ENCODE measurements at regions not wholly inside any gene's neighbourhood (a gene's known extent, or its start where the extent isn't known, plus 50 kb on each side); places are given as distances from the start of the nearest gene placed in this dataset.

DNA sequence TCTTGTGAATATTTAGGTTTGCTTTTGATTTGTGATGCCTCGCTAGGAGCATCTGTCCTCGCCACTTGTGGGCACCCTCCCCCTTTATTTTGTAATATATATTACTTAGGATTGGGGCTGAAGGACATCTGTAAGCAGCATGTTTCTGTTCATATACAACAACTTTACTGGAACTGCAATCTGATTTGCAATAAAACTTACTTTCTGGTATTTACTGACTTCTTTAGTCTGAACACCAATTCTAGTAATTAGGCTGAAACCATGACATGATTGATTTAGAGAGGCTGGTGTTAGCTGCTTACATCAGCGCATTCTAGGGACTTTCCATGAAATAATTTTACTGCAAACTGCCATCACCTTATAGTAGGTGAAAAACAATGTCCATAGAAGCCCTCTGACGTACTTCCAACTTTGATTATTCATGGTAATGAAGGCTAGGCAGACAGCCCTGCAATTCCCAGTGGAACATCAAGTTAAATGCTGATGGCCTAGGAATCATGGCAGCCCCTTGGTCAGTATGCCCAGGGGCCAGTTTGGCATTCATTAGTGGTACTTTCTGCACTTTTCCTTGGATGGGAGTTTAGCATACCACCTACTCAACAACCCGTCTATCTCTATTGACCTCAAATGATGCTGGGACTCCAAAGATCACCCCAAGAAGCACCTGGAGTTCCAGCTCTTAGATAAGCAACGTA lies 132.9 kb upstream of the MCHR2 start:
- Histone ChIP-seq H3K27ac (no peak overlapping the region), H3K36me3 (no peaks in the 10 kb centered on the region), H3K4me3 (ENCODE audit: low read depth, low read length) (no peak overlapping the region), H3K27me3 (ENCODE audit: insufficient read depth, low read depth, severe bottlenecking) (no peaks in the 10 kb centered on the region), H3K9me3 (ENCODE audit: severe bottlenecking) (no peaks in the 10 kb centered on the region)
- TF ChIP-seq, protein P1, sequence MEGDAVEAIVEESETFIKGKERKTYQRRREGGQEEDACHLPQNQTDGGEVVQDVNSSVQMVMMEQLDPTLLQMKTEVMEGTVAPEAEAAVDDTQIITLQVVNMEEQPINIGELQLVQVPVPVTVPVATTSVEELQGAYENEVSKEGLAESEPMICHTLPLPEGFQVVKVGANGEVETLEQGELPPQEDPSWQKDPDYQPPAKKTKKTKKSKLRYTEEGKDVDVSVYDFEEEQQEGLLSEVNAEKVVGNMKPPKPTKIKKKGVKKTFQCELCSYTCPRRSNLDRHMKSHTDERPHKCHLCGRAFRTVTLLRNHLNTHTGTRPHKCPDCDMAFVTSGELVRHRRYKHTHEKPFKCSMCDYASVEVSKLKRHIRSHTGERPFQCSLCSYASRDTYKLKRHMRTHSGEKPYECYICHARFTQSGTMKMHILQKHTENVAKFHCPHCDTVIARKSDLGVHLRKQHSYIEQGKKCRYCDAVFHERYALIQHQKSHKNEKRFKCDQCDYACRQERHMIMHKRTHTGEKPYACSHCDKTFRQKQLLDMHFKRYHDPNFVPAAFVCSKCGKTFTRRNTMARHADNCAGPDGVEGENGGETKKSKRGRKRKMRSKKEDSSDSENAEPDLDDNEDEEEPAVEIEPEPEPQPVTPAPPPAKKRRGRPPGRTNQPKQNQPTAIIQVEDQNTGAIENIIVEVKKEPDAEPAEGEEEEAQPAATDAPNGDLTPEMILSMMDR (IDR thresholded peaks at IDR 0.05; ENCODE audit: low read depth, low read length): no peak
- no peak for DNase-seq

DNA sequence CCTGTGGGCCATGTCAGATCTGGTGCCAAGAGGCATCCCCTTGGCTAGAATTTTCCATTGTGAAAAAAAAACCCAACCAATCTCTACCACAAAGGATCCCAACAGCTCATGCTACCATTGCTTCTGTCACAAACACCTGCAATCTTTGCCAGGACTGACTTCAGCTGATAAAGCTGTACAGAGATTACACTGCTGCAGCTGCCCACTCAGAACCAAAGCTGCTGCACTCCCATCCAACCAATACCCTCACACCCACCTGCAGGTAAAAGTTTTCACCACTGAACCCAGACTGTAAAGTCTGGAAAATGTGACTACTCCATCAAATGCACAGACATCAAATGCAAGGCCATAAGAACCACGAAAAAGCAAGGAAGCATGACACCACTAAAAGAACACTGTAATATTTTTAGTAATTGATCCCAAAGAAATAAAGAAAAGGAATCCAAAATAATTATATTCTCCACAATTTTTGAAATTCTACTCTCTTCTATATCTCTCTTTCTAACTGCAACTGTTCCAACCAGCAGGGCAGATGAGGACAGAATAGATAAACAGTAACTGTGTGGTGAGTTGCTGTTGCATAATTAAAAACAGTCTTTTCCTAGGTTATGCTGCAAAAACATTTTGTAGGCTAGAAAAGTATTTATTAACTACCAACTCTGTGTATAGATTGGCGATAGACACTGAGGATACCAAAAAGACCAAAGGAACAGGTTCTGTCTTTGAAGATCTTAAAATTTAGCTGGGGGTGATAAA lies 128.0 kb upstream of the MCHR2 start:
- H3K36me3 ChIP-seq: no peaks in the 10 kb centered on the region
- no peaks in the 10 kb centered on the region for H3K9me3 ChIP-seq (ENCODE audit: severe bottlenecking)
- TF ChIP-seq, protein P1 (IDR thresholded peaks at IDR 0.05; ENCODE audit: low read depth, low read length): no peak
- DNase-seq: no peak
- H3K4me3 ChIP-seq (ENCODE audit: low read depth, low read length): no peak overlapping the region
- no peaks in the 10 kb centered on the region for H3K27me3 ChIP-seq (ENCODE audit: insufficient read depth, low read depth, severe bottlenecking)
- H3K27ac ChIP-seq: no peak overlapping the region

DNA sequence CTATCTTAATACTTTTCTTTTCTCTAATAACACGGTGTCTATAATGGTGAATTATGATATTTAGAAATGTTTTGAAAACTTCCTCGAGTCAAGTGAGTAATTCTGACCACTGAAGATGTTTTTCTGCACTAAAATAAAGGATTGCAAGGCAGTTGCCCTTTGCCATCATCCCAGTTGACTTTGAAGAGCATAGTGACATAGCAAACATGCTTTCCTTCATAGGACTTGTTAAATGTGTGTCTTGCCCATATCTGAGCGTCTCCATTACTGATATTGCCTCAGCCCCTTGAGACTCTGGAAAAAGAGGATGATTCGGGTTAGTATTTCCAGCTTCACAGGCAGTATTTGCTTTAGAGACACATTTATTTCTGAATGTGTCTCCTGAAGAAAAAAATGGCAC lies 125.2 kb upstream of the MCHR2 start:
- Histone ChIP-seq H3K27me3 (ENCODE audit: insufficient read depth, low read depth, severe bottlenecking) (no peaks in the 10 kb centered on the region), H3K4me3 (ENCODE audit: low read depth, low read length) (no peak overlapping the region), H3K27ac (no peak overlapping the region), H3K9me3 (ENCODE audit: severe bottlenecking) (no peaks in the 10 kb centered on the region), H3K36me3 (no peaks in the 10 kb centered on the region)
- no peak for DNase-seq
- TF ChIP-seq, protein P1 (IDR thresholded peaks at IDR 0.05; ENCODE audit: low read depth, low read length): no peak

DNA sequence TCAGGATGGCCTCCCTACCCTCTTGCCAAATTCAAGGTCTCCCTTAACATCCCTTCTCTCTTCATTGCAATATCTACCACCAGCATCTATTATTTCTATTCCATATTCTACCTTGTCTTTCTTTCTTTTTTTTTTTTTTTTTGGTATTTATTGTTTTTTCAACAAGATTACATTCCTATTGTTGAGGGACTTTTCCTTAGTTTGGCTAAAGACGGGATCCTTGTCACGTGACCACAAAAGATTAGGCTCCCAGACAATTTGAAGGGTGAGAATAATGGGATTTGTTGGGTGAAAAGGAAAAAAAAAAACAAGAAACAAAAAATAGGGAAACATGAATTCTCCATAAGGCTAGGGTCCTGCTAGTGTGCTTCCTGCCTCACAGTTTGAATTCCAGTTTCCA lies 124.3 kb upstream of the MCHR2 start:
- H3K36me3 ChIP-seq: no peaks in the 10 kb centered on the region
- no peak overlapping the region for H3K4me3 ChIP-seq (ENCODE audit: low read depth, low read length)
- no peak for DNase-seq
- H3K27me3 ChIP-seq (ENCODE audit: insufficient read depth, low read depth, severe bottlenecking): no peaks in the 10 kb centered on the region
- no peaks in the 10 kb centered on the region for H3K9me3 ChIP-seq (ENCODE audit: severe bottlenecking)
- no peak overlapping the region for H3K27ac ChIP-seq
- TF ChIP-seq, protein P1 (IDR thresholded peaks at IDR 0.05; ENCODE audit: low read depth, low read length): no peak

DNA sequence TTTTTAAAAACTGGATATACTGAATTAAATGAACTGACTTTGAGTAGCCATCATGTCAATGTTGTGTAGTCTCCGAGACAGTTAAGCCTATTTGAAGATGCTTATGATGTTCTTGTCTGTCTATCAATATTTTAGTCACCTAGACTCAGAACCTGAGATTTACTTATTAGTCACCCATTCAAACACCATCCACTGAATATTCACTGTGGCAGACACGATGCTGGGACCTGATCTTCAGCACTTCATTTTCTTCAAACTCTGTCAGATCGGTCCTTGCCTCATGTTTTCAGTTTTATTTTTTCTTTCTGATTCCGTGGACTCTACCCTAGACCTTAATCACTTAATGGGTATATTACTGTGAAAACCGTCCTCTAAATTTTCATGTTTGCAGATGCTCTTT lies 123.7 kb upstream of the MCHR2 start:
- Histone ChIP-seq H3K27me3 (ENCODE audit: insufficient read depth, low read depth, severe bottlenecking) (no peaks in the 10 kb centered on the region), H3K27ac (no peak overlapping the region), H3K36me3 (no peaks in the 10 kb centered on the region), H3K4me3 (ENCODE audit: low read depth, low read length) (no peak overlapping the region), H3K9me3 (ENCODE audit: severe bottlenecking) (no peaks in the 10 kb centered on the region)
- TF ChIP-seq, protein P1 (IDR thresholded peaks at IDR 0.05; ENCODE audit: low read depth, low read length): no peak
- DNase-seq: no peak
